ENCODE measurements at regions not wholly inside any gene's neighbourhood (a gene's known extent, or its start where the extent isn't known, plus 50 kb on each side); places are given as distances from the start of the nearest gene placed in this dataset.

GRCh38 chr11:111185266-111185665, 60.3 kb upstream of the POU2AF2 start:
- no peak for DNase-seq
- WGBS, 2 donors: 61 to 73% methylated on average over 2 of the region's 2 CpGs
- TF ChIP-seq POLR2A (IDR thresholded peaks at IDR 0.05) (no peak), CTCF (IDR thresholded peaks at IDR 0.05) (no peak)
- intact Hi-C loops (cut with DNase I): no loop called here
- Histone ChIP-seq H3K4me3 (replicated peaks in 1 of 3) (no peak overlapping the region), H3K27ac (no peak overlapping the region), H3K27me3 (no peaks in the 10 kb centered on the region), H3K4me1 (no peaks in the 10 kb centered on the region), H3K9me3 (no peaks in the 10 kb centered on the region), H3K36me3 (no peaks in the 10 kb centered on the region)

GRCh38 chr11:111183706-111184105, 61.8 kb upstream of the POU2AF2 start:
- H3K27ac ChIP-seq: no peak overlapping the region
- no peak for TF ChIP-seq CTCF (IDR thresholded peaks at IDR 0.05)
- TF ChIP-seq POLR2A (IDR thresholded peaks at IDR 0.05): no peak
- no peaks in the 10 kb centered on the region for H3K36me3 ChIP-seq
- no peaks in the 10 kb centered on the region for H3K4me1 ChIP-seq
- intact Hi-C loops (cut with DNase I): no loop called here
- H3K9me3 ChIP-seq: no peaks in the 10 kb centered on the region
- DNase-seq: no peak
- no peaks in the 10 kb centered on the region for H3K27me3 ChIP-seq
- H3K4me3 ChIP-seq (replicated peaks in 1 of 3): no peak overlapping the region

GRCh38 chr11:111179184-111179910, 66.2 kb upstream of the POU2AF2 start:
- Histone ChIP-seq H3K27ac (no peak overlapping the region), H3K36me3 (no peaks in the 10 kb centered on the region), H3K27me3 (no peaks in the 10 kb centered on the region), H3K9me3 (no peaks in the 10 kb centered on the region), H3K4me1 (no peaks in the 10 kb centered on the region), H3K4me3 (replicated peaks in 1 of 3) (no peak overlapping the region)
- DNase-seq: no peak
- intact Hi-C loops (cut with DNase I): no loop called here
- WGBS, 2 donors: 66 to 76% methylated on average over 5 of the region's 5 CpGs
- TF ChIP-seq POLR2A (IDR thresholded peaks at IDR 0.05): no peak
- TF ChIP-seq CTCF (IDR thresholded peaks at IDR 0.05): no peak

- Histone ChIP-seq H3K9me3 (no peaks in the 10 kb centered on the region), H3K36me3 (no peaks in the 10 kb centered on the region), H3K4me3 (replicated peaks in 1 of 3) (no peak overlapping the region), H3K27ac (no peak overlapping the region), H3K27me3 (no peaks in the 10 kb centered on the region), H3K4me1 (no peaks in the 10 kb centered on the region)
- intact Hi-C loops (cut with DNase I): no loop called here
- TF ChIP-seq CTCF (IDR thresholded peaks at IDR 0.05): no peak
- no peak for TF ChIP-seq POLR2A (IDR thresholded peaks at IDR 0.05)
- DNase-seq: no peak
These were observed 68.3 kb upstream of the POU2AF2 start for GRCh38 chr11:111177037-111177871.

- WGBS, 2 donors: 94% methylated on average over 4 of the region's 4 CpGs
- no peak for TF ChIP-seq CTCF (IDR thresholded peaks at IDR 0.05)
- TF ChIP-seq POLR2A (IDR thresholded peaks at IDR 0.05): no peak
- H3K36me3 ChIP-seq: no peaks in the 10 kb centered on the region
- H3K27me3 ChIP-seq: no peaks in the 10 kb centered on the region
- intact Hi-C loops (cut with DNase I): no loop called here
- no peaks in the 10 kb centered on the region for H3K4me1 ChIP-seq
- no peak overlapping the region for H3K4me3 ChIP-seq (replicated peaks in 1 of 3)
- no peak overlapping the region for H3K27ac ChIP-seq
- H3K9me3 ChIP-seq: no peaks in the 10 kb centered on the region
- no peak for DNase-seq
These were observed 68.9 kb upstream of the POU2AF2 start for GRCh38 chr11:111176603-111177002.

All from thyroid gland (tissue), 4 donors.